ENCODE measurements at regions not wholly inside any gene's neighbourhood (a gene's known extent, or its start where the extent isn't known, plus 50 kb on each side); places are given as distances from the start of the nearest gene placed in this dataset.

GRCh38 chr14:101035466-101036225, 132.1 kb upstream of the RTL1 start:
- Histone ChIP-seq H3K79me2 (ENCODE audit: control insufficient read depth, insufficient read depth, low read length) (no peaks in the 10 kb centered on the region), H3K9me1 (replicated peaks; ENCODE audit: control insufficient read depth, extremely low read depth, insufficient read depth, low read length) (no peaks in the 10 kb centered on the region), H3K4me2 (ENCODE audit: insufficient read depth, low read length) (no peak overlapping the region), H3K36me3 (ENCODE audit: control insufficient read depth in 2 of 2, extremely low read depth in 1 of 2, insufficient read depth in 2 of 2, low read length in 2 of 2) (peaks cover 0 to 14% of the 10 kb centered on the region in 2 experiments), H3K27me3 (ENCODE audit: control insufficient read depth in 2 of 2, insufficient read depth in 2 of 2, low read length in 2 of 2) (no peaks in the 10 kb centered on the region), H3K4me1 (ENCODE audit: control insufficient read depth, extremely low read depth, insufficient read depth, low read length) (no peaks in the 10 kb centered on the region), H3K9me3 (replicated peaks; ENCODE audit: control insufficient read depth, insufficient read depth, low read length) (no peaks in the 10 kb centered on the region), H2AFZ (ENCODE audit: low read depth, low read length) (no peak overlapping the region), H3K4me3 (replicated peaks in 1 of 3; ENCODE audit: insufficient read depth in 1 of 3, low read depth in 1 of 3, low read length in 3 of 3) (no peak overlapping the region), H3K9ac (replicated peaks; ENCODE audit: extremely low read depth, insufficient read depth, low read length) (no peak overlapping the region), H3K27ac (ENCODE audit: insufficient read depth, low read depth, low read length) (no peak overlapping the region), H4K20me1 (replicated peaks; ENCODE audit: control insufficient read depth, extremely low read depth, insufficient read depth, low read length) (no peaks in the 10 kb centered on the region)
- ChIA-PET CTCF (no interaction called here), POLR2A (no interaction called here)
- TF ChIP-seq POLR2A (IDR thresholded peaks at IDR 0.05; ENCODE audit: low read depth, low read length) (no peak), MAX (IDR thresholded peaks at IDR 0.05; ENCODE audit: insufficient read depth, insufficient read length) (no peak), POLR2AphosphoS5 (IDR thresholded peaks at IDR 0.05; ENCODE audit: insufficient read depth, low read depth, low read length) (no peak), MYC (IDR thresholded peaks at IDR 0.05; ENCODE audit: low read depth, low read length) (no peak), GATA2 (IDR thresholded peaks at IDR 0.05; ENCODE audit: insufficient read depth, insufficient read length, low read depth, low read length) (no peak), CTCF (IDR thresholded peaks at IDR 0.05; ENCODE audit: extremely low read depth in 1 of 2, insufficient read depth in 1 of 2, low read depth in 1 of 2, low read length in 2 of 2) (no peak), JUN (IDR thresholded peaks at IDR 0.05; ENCODE audit: borderline replicate concordance, insufficient read depth, insufficient read length, low read depth) (no peak), FOS (IDR thresholded peaks at IDR 0.05; ENCODE audit: borderline replicate concordance, insufficient read depth, low read length) (no peak), EZH2 (IDR thresholded peaks at IDR 0.05; ENCODE audit: borderline replicate concordance, low read depth, low read length, severe bottlenecking) (no peak)
- no TSS peak for BruUV-seq (replicated peaks)
- DNase-seq (ENCODE audit: low read depth, low spot score) (no peak), FAIRE-seq (no peak)
- dilution Hi-C loops (cut with MboI; ENCODE audit: extremely low pct_ligation_motif_present, low sequenced_read_pairs) (no loop called here), intact Hi-C loops (cut with micrococcal nuclease) (no loop called here)

Data from endothelial cell of umbilical vein (primary cell).